ENCODE measurements at regions not wholly inside any gene's neighbourhood (a gene's known extent, or its start where the extent isn't known, plus 50 kb on each side); places are given as distances from the start of the nearest gene placed in this dataset.

GRCh38 chr1:214715126-214715525 lies 112.1 kb downstream of the CENPF start:
- H3K4me3 ChIP-seq (ENCODE audit: low read length) = no peak overlapping the region
- H3K36me3 ChIP-seq (ENCODE audit: control insufficient read depth, insufficient read depth, low read length) = no peaks in the 10 kb centered on the region
- no peak overlapping the region for H3K27ac ChIP-seq (ENCODE audit: low read length)
- H3K4me1 ChIP-seq (ENCODE audit: control insufficient read depth, insufficient read depth, low read length) = no peaks in the 10 kb centered on the region
- H3K9me3 ChIP-seq (ENCODE audit: control insufficient read depth, insufficient read depth, low read length) = no peaks in the 10 kb centered on the region
- WGBS (ENCODE audit: insufficient coverage, insufficient read length) = no CpG with 5 or more reads among the region's 4 CpGs
- H3K27me3 ChIP-seq (ENCODE audit: control insufficient read depth, insufficient read depth, low read length) = no peaks in the 10 kb centered on the region
- no peak for DNase-seq (ENCODE audit: low read depth, low spot score)

DNA sequence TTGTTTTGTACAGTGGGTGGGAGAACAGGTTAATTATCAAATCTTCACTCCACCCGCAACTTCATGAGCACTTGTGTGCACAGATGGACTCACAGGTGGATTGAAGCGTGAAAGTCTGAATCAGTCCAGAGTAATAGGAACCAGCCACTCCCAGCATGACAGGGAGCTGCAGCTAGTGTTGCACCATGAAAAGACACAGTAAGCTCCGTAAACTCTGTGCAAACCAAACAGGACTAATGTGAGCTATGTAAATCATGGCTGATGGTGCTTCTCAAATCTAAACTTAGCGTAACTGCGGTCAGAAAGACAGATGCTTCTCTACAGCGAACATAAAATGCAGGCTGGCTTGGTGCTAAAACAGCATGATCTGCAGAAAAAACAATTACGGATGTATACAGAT lies 114.4 kb downstream of the CENPF start:
- no peaks in the 10 kb centered on the region for H3K36me3 ChIP-seq (ENCODE audit: control insufficient read depth, insufficient read depth, low read length)
- no peak for DNase-seq (ENCODE audit: low read depth, low spot score)
- H3K27me3 ChIP-seq (ENCODE audit: control insufficient read depth, insufficient read depth, low read length) = no peaks in the 10 kb centered on the region
- no CpG with 5 or more reads among the region's 7 CpGs for WGBS (ENCODE audit: insufficient coverage, insufficient read length)
- H3K4me3 ChIP-seq (ENCODE audit: low read length) = no peak overlapping the region
- no peak overlapping the region for H3K27ac ChIP-seq (ENCODE audit: low read length)
- no peaks in the 10 kb centered on the region for H3K4me1 ChIP-seq (ENCODE audit: control insufficient read depth, insufficient read depth, low read length)
- no peaks in the 10 kb centered on the region for H3K9me3 ChIP-seq (ENCODE audit: control insufficient read depth, insufficient read depth, low read length)

- Histone ChIP-seq H3K27me3 (ENCODE audit: control insufficient read depth, insufficient read depth, low read length) (no peaks in the 10 kb centered on the region), H3K4me3 (ENCODE audit: low read length) (no peak overlapping the region), H3K27ac (ENCODE audit: low read length) (no peak overlapping the region), H3K9me3 (ENCODE audit: control insufficient read depth, insufficient read depth, low read length) (no peaks in the 10 kb centered on the region), H3K4me1 (ENCODE audit: control insufficient read depth, insufficient read depth, low read length) (no peaks in the 10 kb centered on the region), H3K36me3 (ENCODE audit: control insufficient read depth, insufficient read depth, low read length) (no peaks in the 10 kb centered on the region)
- DNase-seq (ENCODE audit: low read depth, low spot score) = no peak
Measured at GRCh38 chr1:214718724-214719123, 115.7 kb downstream of the CENPF start.

DNA sequence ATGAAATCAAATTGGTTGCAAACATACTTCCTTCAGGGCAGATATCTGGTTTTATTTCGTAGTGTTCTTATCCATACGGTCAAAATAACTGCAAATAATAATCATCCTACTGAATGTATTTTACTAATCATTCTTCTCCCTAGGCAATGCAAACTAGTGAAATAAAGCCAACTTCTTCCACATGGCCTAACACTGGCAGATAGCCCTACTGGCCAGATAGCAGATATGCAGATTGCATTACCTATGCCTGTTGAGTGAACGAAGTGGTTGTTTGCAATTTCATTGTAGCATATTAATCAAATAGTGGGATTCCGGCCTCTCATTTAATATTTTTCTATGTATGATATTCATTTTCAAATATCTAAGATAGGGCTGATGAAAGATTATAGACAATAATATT lies 116.2 kb downstream of the CENPF start:
- H3K36me3 ChIP-seq (ENCODE audit: control insufficient read depth, insufficient read depth, low read length) = no peaks in the 10 kb centered on the region
- no peak for DNase-seq (ENCODE audit: low read depth, low spot score)
- H3K9me3 ChIP-seq (ENCODE audit: control insufficient read depth, insufficient read depth, low read length) = no peaks in the 10 kb centered on the region
- H3K4me3 ChIP-seq (ENCODE audit: low read length) = no peak overlapping the region
- H3K4me1 ChIP-seq (ENCODE audit: control insufficient read depth, insufficient read depth, low read length) = no peaks in the 10 kb centered on the region
- no CpG with 5 or more reads among the region's 4 CpGs for WGBS (ENCODE audit: insufficient coverage, insufficient read length)
- H3K27me3 ChIP-seq (ENCODE audit: control insufficient read depth, insufficient read depth, low read length) = no peaks in the 10 kb centered on the region
- no peak overlapping the region for H3K27ac ChIP-seq (ENCODE audit: low read length)

- WGBS (ENCODE audit: insufficient coverage, insufficient read length) = no CpG with 5 or more reads among the region's 1 CpG
- Histone ChIP-seq H3K27ac (ENCODE audit: low read length) (no peak overlapping the region), H3K4me3 (ENCODE audit: low read length) (no peak overlapping the region)
Measured at GRCh38 chr1:214720561-214720960, 117.6 kb downstream of the CENPF start.

DNA sequence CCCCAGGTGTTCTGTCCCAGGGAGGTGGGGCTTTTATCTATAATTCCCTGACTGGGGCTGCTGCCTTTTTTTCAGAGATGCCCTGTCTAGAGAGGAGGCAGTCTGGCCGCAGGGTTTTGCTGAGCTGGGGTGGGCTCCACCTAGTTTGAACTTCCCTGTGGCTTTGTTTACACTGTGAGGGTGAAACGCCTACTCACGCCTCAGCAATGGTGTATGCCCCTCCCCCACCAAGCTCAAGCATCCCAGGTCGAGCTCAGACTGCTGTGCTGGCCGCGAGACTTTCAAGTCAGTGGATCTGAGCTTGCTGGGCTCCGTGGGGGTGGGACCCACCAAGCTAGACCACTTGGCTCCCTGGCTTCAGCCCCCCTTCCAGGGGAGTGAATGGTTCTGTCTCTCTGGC lies 124.3 kb downstream of the CENPF start:
- H3K4me1 ChIP-seq (ENCODE audit: control insufficient read depth, insufficient read depth, low read length) = no peaks in the 10 kb centered on the region
- no peaks in the 10 kb centered on the region for H3K27me3 ChIP-seq (ENCODE audit: control insufficient read depth, insufficient read depth, low read length)
- no peak overlapping the region for H3K27ac ChIP-seq (ENCODE audit: low read length)
- WGBS (ENCODE audit: insufficient coverage, insufficient read length) = no CpG with 5 or more reads among the region's 7 CpGs
- no peaks in the 10 kb centered on the region for H3K9me3 ChIP-seq (ENCODE audit: control insufficient read depth, insufficient read depth, low read length)
- H3K4me3 ChIP-seq (ENCODE audit: low read length) = no peak overlapping the region
- no peaks in the 10 kb centered on the region for H3K36me3 ChIP-seq (ENCODE audit: control insufficient read depth, insufficient read depth, low read length)
- peak; percentile 4 for DNase-seq (ENCODE audit: low read depth, low spot score)

More at GRCh38 chr1:214720561-214720960, 117.6 kb downstream of the CENPF start:
- Histone ChIP-seq H3K27me3 (ENCODE audit: control insufficient read depth, insufficient read depth, low read length) (no peaks in the 10 kb centered on the region), H3K9me3 (ENCODE audit: control insufficient read depth, insufficient read depth, low read length) (no peaks in the 10 kb centered on the region), H3K36me3 (ENCODE audit: control insufficient read depth, insufficient read depth, low read length) (no peaks in the 10 kb centered on the region), H3K4me1 (ENCODE audit: control insufficient read depth, insufficient read depth, low read length) (no peaks in the 10 kb centered on the region)
- no peak for DNase-seq (ENCODE audit: low read depth, low spot score)

DNA sequence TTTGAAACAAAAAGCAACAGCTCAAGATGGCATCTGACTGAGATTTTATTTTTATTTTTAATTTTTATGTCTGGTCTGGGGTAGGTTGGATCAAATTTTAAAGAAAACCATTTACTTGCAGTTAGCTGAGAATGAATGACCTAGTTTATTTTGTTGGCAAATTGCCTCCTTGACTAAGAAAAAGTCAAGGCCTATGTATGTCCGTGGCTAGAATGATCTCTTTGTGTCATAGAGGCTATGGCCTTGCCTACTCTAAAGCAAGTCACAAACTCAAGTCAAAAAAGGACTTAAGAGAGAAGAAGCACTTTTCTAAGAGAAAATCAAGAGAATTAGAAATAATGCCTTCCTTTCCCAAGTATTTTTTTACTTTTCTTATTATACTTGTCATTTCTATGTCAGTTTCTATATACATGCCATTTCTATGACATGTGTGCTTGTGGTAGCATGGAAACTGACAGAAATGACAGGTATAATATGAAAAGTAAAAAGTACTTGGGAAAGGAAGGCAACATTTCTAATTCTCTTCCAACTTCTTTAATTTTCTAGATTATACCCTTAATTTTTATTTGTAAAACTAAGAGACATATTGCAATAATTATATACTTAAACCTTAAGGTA lies 136.7 kb downstream of the CENPF start:
- WGBS (ENCODE audit: insufficient coverage, insufficient read length) = no CpG with 5 or more reads among the region's 1 CpG

DNA sequence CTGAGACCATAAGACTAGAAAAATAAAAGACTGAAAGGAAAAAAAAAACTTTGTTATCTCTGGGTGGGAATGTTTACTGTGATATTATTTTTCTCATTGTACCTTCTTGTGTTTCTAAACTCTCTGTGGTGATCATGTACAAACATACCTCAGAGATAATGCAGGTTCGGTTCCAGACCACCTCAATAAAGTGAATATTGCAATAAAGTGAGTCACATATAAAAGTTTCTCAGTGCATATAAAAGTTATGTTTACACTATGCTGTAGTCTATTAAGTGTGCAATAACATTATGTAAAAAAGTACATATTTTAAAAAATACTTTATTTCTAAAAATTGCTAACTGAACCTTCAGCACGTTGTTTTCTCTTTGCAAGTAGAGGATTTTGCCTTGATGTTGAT lies 137.5 kb downstream of the CENPF start:
- no peak for DNase-seq (ENCODE audit: low read depth, low spot score)
- WGBS (ENCODE audit: insufficient coverage, insufficient read length) = no CpG with 5 or more reads among the region's 2 CpGs

More for the DNA sequence above, 136.7 kb downstream of the CENPF start:
- Histone ChIP-seq H3K9me3 (ENCODE audit: control insufficient read depth, insufficient read depth, low read length) (no peaks in the 10 kb centered on the region; the same call in 1 of the 2 replicates), H3K4me3 (ENCODE audit: low read length) (no peak overlapping the region), H3K4me1 (ENCODE audit: control insufficient read depth, insufficient read depth, low read length) (no peaks in the 10 kb centered on the region), H3K27me3 (ENCODE audit: control insufficient read depth, insufficient read depth, low read length) (no peaks in the 10 kb centered on the region), H3K27ac (ENCODE audit: low read length) (no peak overlapping the region), H3K36me3 (ENCODE audit: control insufficient read depth, insufficient read depth, low read length) (no peaks in the 10 kb centered on the region)
- DNase-seq (ENCODE audit: low read depth, low spot score) = no peak

DNA sequence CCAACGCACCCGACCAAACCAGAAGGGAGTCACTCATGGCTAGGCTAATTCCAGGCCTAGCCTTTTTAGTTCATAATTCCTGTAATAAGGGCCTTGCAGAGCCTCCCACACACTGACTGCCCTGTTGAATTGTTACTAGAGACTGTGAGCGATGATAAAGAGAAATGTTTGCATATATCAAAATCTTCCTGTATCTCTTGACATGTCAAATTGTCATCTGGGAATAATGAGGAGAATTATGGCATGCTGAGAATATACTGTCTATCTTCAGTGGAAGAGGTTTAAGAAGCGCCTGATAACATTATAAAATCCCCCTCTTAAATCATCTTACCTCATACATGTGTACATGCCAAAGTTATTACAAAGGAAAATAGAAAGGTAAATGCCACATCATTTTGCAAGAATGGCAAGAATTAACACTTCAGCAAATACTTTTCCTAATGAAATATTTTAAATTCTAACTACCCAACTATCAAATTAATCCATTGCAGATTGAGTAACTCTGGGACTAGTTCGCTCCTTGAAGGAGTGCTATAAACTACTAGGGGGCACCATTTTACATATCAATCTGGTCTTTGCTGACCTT lies 144.1 kb downstream of the CENPF start:
- no peaks in the 10 kb centered on the region; the same call in 1 of the 2 replicates for H3K27me3 ChIP-seq (ENCODE audit: control insufficient read depth, insufficient read depth, low read length)
- no peak overlapping the region for H3K27ac ChIP-seq (ENCODE audit: low read length)
- no peaks in the 10 kb centered on the region for H3K36me3 ChIP-seq (ENCODE audit: control insufficient read depth, insufficient read depth, low read length)
- H3K4me3 ChIP-seq (ENCODE audit: low read length) = no peak overlapping the region
- no peaks in the 10 kb centered on the region for H3K4me1 ChIP-seq (ENCODE audit: control insufficient read depth, insufficient read depth, low read length)
- H3K9me3 ChIP-seq (ENCODE audit: control insufficient read depth, insufficient read depth, low read length) = no peaks in the 10 kb centered on the region
- no CpG with 5 or more reads among the region's 5 CpGs for WGBS (ENCODE audit: insufficient coverage, insufficient read length)
- DNase-seq (ENCODE audit: low read depth, low spot score) = no peak

More for the DNA sequence above, 137.5 kb downstream of the CENPF start:
- H3K9me3 ChIP-seq (ENCODE audit: control insufficient read depth, insufficient read depth, low read length) = no peaks in the 10 kb centered on the region; the same call in 1 of the 2 replicates
- H3K36me3 ChIP-seq (ENCODE audit: control insufficient read depth, insufficient read depth, low read length) = no peaks in the 10 kb centered on the region
- H3K27ac ChIP-seq (ENCODE audit: low read length) = no peak overlapping the region
- no peaks in the 10 kb centered on the region for H3K4me1 ChIP-seq (ENCODE audit: control insufficient read depth, insufficient read depth, low read length)
- no peaks in the 10 kb centered on the region for H3K27me3 ChIP-seq (ENCODE audit: control insufficient read depth, insufficient read depth, low read length)
- no peak overlapping the region for H3K4me3 ChIP-seq (ENCODE audit: low read length)

- H3K36me3 ChIP-seq (ENCODE audit: control insufficient read depth, insufficient read depth, low read length) = no peaks in the 10 kb centered on the region
- no peaks in the 10 kb centered on the region for H3K9me3 ChIP-seq (ENCODE audit: control insufficient read depth, insufficient read depth, low read length)
- H3K27me3 ChIP-seq (ENCODE audit: control insufficient read depth, insufficient read depth, low read length) = no peaks in the 10 kb centered on the region
- H3K27ac ChIP-seq (ENCODE audit: low read length) = no peak overlapping the region
- H3K4me3 ChIP-seq (ENCODE audit: low read length) = no peak overlapping the region
- no peak for DNase-seq (ENCODE audit: low read depth, low spot score)
- no CpG with 5 or more reads among the region's 26 CpGs for WGBS (ENCODE audit: insufficient coverage, insufficient read length)
- H3K4me1 ChIP-seq (ENCODE audit: control insufficient read depth, insufficient read depth, low read length) = peaks cover 1% of the 10 kb centered on the region; the same call in 1 of the 2 replicates
Measured at GRCh38 chr1:214753236-214753852, 150.3 kb downstream of the CENPF start.

Measured in iPS DF 6.9 (cell line).